Peyer's patch (tissue), 4 donors: ENCODE measurements at regions not wholly inside any gene's neighbourhood (a gene's known extent, or its start where the extent isn't known, plus 50 kb on each side); places are given as distances from the start of the nearest gene placed in this dataset.

ENCODE experiments used
- POLR2A ChIP-seq, 2 donors: fragments of 450-650 bp; IDR thresholded peaks; one replicate each; pipeline ENCODE4 v1.5.1; 2017; ENCODE audit warnings: antibody characterized with exemption in 2 of 2, mild to moderate bottlenecking in 2 of 2, moderate library complexity in 2 of 2
- TF ChIP-seq, protein P1 (sequence below), 6 experiments: fragments of 450-650 bp in 4 of 6; fragments of 200-600 bp in 2 of 6; sonication (generic) in 1 of 6; IDR thresholded peaks; one replicate each; pipeline ENCODE4 v1.5.1; 2017 to 2019; ENCODE audit warnings: antibody characterized with exemption in 6 of 6, mild to moderate bottlenecking in 3 of 6, moderate library complexity in 1 of 6

DNA sequence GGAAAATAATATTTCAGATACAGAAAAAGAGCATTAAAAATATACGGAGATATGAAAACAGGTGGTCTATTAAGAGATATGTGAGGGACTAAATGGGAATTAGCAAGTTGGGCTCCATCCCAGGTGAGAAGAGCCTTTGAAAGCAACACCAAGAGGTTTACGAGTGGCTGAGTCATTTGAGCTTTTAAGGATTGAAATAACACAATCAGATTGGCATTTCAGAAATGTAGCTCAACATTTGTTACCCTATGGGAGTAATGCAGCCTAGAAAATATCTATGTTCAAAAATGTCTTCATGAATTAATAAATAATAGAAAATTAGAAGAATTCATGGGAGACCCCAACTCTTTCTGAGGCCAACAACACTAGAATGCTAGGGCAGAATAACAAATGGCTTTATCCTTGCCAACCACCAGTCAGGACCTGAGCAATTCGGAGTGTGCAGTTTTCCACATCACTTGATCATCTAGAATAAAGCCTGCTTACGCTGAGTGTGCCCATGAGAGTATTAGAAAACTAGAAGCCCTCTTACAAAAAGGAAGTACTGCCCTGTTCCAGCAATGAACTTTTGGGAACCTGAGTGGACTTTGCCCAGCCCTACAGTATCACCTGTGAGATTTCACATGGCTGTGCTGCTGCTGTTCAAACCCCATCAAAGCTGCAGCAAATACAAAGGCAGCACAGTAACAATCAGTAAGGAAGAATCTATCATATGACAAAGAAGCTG, 538.0 kb upstream of the CAMK1G start:
- TF ChIP-seq, protein P1, sequence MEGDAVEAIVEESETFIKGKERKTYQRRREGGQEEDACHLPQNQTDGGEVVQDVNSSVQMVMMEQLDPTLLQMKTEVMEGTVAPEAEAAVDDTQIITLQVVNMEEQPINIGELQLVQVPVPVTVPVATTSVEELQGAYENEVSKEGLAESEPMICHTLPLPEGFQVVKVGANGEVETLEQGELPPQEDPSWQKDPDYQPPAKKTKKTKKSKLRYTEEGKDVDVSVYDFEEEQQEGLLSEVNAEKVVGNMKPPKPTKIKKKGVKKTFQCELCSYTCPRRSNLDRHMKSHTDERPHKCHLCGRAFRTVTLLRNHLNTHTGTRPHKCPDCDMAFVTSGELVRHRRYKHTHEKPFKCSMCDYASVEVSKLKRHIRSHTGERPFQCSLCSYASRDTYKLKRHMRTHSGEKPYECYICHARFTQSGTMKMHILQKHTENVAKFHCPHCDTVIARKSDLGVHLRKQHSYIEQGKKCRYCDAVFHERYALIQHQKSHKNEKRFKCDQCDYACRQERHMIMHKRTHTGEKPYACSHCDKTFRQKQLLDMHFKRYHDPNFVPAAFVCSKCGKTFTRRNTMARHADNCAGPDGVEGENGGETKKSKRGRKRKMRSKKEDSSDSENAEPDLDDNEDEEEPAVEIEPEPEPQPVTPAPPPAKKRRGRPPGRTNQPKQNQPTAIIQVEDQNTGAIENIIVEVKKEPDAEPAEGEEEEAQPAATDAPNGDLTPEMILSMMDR (IDR thresholded peaks at IDR 0.05) = no peak
- no peak for TF ChIP-seq POLR2A (IDR thresholded peaks at IDR 0.05)
